ENCODE measurements at regions not wholly inside any gene's neighbourhood (a gene's known extent, or its start where the extent isn't known, plus 50 kb on each side); places are given as distances from the start of the nearest gene placed in this dataset.

DNA sequence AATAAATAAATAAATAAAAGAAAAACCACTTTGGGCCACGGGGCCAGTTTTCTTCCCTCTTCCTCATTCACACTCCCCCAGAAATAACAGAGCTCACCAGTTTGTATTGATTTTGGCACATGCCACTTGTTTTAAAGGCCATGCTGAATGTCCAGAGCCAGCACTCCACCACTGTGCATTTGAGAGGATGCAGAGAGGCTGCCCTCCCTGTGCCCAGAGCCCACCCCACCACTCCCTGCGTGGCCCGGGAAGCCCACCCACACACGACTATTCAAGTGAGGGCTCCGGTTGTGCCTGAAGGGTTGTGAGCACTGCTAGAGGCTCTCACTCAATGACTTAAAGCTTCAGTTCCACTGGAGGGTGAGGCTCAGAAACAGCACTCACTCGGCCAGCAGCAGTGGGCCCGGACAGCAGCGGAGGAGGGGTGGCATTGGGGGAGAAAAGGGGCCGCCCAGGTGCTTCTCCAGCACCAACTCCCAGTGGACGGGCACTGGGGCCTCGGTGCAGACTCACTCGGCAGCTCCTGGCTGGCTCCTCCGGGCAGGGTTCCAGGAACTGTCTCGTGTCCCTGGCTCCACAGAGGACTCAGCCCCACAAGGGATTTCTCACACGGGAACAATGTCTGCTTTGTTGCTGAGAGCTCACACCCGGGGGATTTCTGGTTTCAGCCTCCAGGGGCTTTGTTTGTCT, 112.7 kb downstream of the SHANK2 start:
- Mint-ChIP-seq H3K27me3 (ENCODE audit: low read depth) (no peaks in the 10 kb centered on the region), H3K9me3 (no peaks in the 10 kb centered on the region), H3K36me3 (ENCODE audit: low read depth) (no peaks in the 10 kb centered on the region), H3K27ac (ENCODE audit: unreplicated experiment) (no peak overlapping the region), H3K4me1 (peaks cover 5% of the 10 kb centered on the region), H3K4me3 (no peak overlapping the region)
- DNase-seq (ENCODE audit: low read depth, low spot score) = no peak
- TF ChIP-seq, protein P1, sequence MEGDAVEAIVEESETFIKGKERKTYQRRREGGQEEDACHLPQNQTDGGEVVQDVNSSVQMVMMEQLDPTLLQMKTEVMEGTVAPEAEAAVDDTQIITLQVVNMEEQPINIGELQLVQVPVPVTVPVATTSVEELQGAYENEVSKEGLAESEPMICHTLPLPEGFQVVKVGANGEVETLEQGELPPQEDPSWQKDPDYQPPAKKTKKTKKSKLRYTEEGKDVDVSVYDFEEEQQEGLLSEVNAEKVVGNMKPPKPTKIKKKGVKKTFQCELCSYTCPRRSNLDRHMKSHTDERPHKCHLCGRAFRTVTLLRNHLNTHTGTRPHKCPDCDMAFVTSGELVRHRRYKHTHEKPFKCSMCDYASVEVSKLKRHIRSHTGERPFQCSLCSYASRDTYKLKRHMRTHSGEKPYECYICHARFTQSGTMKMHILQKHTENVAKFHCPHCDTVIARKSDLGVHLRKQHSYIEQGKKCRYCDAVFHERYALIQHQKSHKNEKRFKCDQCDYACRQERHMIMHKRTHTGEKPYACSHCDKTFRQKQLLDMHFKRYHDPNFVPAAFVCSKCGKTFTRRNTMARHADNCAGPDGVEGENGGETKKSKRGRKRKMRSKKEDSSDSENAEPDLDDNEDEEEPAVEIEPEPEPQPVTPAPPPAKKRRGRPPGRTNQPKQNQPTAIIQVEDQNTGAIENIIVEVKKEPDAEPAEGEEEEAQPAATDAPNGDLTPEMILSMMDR (conservative IDR thresholded peaks at IDR 0.05) = no peak

DNA sequence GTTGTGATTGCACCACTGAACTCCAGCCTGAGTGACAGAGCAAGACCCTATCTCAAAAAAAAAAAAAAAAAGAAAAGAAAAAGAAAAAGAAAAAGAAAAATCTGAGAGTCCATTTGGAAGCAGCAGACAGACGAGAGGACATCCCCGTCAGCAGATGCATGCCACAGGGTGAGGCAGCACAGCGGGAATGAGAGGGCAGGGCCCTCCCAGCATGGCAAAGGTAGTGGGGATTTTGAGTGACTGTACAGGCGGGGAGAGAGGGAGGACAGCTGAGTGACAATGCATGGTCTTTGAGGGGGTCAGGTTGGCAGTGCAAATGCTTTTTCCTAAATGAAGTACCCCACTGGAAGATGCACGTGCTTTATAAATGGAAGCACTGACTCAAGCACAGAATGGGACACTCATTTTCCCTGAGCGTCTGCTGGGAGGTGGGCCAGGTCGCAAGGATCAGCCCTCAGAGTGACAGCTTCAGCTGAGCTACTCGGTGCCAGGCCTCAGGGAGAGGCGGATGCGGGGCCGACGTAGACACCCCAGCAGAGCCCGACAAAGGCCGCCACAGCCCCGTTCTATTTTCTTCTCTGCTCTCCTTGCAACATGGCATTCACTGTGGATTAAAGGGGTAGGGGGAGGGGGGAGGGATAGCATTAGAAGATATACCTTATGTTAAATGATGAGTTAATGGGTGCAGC, 113.5 kb downstream of the SHANK2 start:
- Mint-ChIP-seq H3K36me3 (ENCODE audit: low read depth) (no peaks in the 10 kb centered on the region), H3K4me1 (peaks cover 5% of the 10 kb centered on the region), H3K27me3 (ENCODE audit: low read depth) (no peaks in the 10 kb centered on the region), H3K27ac (ENCODE audit: unreplicated experiment) (no peak overlapping the region), H3K9me3 (no peaks in the 10 kb centered on the region), H3K4me3 (no peak overlapping the region)
- DNase-seq (ENCODE audit: low read depth, low spot score) = no peak
- TF ChIP-seq, protein P1 (conservative IDR thresholded peaks at IDR 0.05) = no peak

DNA sequence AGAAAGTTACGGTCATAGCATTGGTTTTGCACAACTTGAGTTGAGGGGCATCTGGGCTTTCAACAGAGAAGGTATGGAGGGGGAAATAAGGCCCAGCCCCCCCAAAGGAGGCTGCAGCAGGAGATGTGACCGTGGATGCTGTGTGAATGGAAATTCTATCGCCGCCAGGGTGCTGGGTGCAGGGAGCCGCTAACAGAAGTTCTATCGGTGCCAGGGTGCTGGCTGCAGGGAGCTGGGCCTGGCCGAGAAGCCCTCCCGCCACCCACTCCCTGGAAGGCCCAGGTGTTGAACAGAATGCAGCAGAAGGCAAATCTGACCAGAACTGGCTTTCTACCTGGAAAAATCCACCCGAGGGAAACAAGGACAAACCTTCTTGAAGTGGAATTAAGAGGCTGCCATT, 115.0 kb downstream of the SHANK2 start:
- H3K4me3 Mint-ChIP-seq = no peak overlapping the region
- no peaks in the 10 kb centered on the region for H3K27me3 Mint-ChIP-seq (ENCODE audit: low read depth)
- H3K4me1 Mint-ChIP-seq = peaks cover 5% of the 10 kb centered on the region
- no peaks in the 10 kb centered on the region for H3K9me3 Mint-ChIP-seq
- DNase-seq (ENCODE audit: low read depth, low spot score) = no peak
- TF ChIP-seq, protein P1 (conservative IDR thresholded peaks at IDR 0.05) = no peak
- H3K27ac Mint-ChIP-seq (ENCODE audit: unreplicated experiment) = no peak overlapping the region
- no peaks in the 10 kb centered on the region for H3K36me3 Mint-ChIP-seq (ENCODE audit: low read depth)

- Mint-ChIP-seq H3K36me3 (ENCODE audit: low read depth) (no peaks in the 10 kb centered on the region), H3K27me3 (ENCODE audit: low read depth) (peaks cover 2% of the 10 kb centered on the region), H3K9me3 (no peaks in the 10 kb centered on the region), H3K4me1 (peaks cover 5% of the 10 kb centered on the region), H3K4me3 (no peak overlapping the region), H3K27ac (ENCODE audit: unreplicated experiment) (no peak overlapping the region)
- DNase-seq (ENCODE audit: low read depth, low spot score) = no peak
- TF ChIP-seq, protein P1 (conservative IDR thresholded peaks at IDR 0.05) = no peak
These were observed 116.1 kb downstream of the SHANK2 start for GRCh38 chr11:71136095-71136845.

- peaks cover 2% of the 10 kb centered on the region for H3K27me3 Mint-ChIP-seq (ENCODE audit: low read depth)
- no peak overlapping the region for H3K4me3 Mint-ChIP-seq
These were observed 117.3 kb downstream of the SHANK2 start for GRCh38 chr11:71135112-71135511.

More at GRCh38 chr11:71135112-71135511, 117.3 kb downstream of the SHANK2 start:
- Mint-ChIP-seq H3K27ac (ENCODE audit: unreplicated experiment) (no peak overlapping the region), H3K9me3 (no peaks in the 10 kb centered on the region), H3K4me1 (peaks cover 5% of the 10 kb centered on the region), H3K36me3 (ENCODE audit: low read depth) (no peaks in the 10 kb centered on the region)
- DNase-seq (ENCODE audit: low read depth, low spot score) = no peak
- TF ChIP-seq, protein P1 (conservative IDR thresholded peaks at IDR 0.05) = no peak

All from neural crest cell (in vitro differentiated cells).